HUES6 (cell line): ENCODE measurements at regions not wholly inside any gene's neighbourhood (a gene's known extent, or its start where the extent isn't known, plus 50 kb on each side); places are given as distances from the start of the nearest gene placed in this dataset.

Source experiments
- H3K27ac ChIP-seq: 2 replicates; pipeline ENCODE4 v1.7.0; 2013; ENCODE audit warnings: low read depth, mild to moderate bottlenecking, low read length, inconsistent platforms
- H3K27me3 ChIP-seq: 2 replicates; pipeline ENCODE4 v1.6.1; 2013; ENCODE audit warnings: low read length; ENCODE audit not compliant: control insufficient read depth, insufficient read depth
- H3K36me3 ChIP-seq: 2 replicates; pipeline ENCODE4 v1.6.1; 2013; ENCODE audit warnings: low read length; ENCODE audit not compliant: control insufficient read depth, insufficient read depth
- H3K4me1 ChIP-seq: 2 replicates; pipeline ENCODE4 v1.6.1; 2013; ENCODE audit warnings: low read length; ENCODE audit not compliant: control insufficient read depth, insufficient read depth
- H3K4me3 ChIP-seq: 2 replicates; pipeline ENCODE4 v1.5.1; 2013; ENCODE audit warnings: low read depth, low read length
- H3K9ac ChIP-seq: one replicate; pipeline ENCODE4 v1.6.1; 2013; ENCODE audit warnings: mild to moderate bottlenecking, low read length
- H3K9me3 ChIP-seq: 2 replicates; pipeline ENCODE4 v1.6.1; 2013; ENCODE audit warnings: low read depth, low read length; ENCODE audit not compliant: control insufficient read depth, insufficient read depth

- H3K9me3 ChIP-seq = peaks cover 28% of the 10 kb centered on the region
- H3K27me3 ChIP-seq = no peaks in the 10 kb centered on the region
- no peak overlapping the region for H3K9ac ChIP-seq
- H3K27ac ChIP-seq = no peak overlapping the region
- H3K4me1 ChIP-seq = no peaks in the 10 kb centered on the region
- H3K4me3 ChIP-seq = no peak overlapping the region
- H3K36me3 ChIP-seq = no peaks in the 10 kb centered on the region
Measured at GRCh38 chrX:40343319-40343718, 237.5 kb upstream of the ATP6AP2 start.

- Histone ChIP-seq H3K9ac (no peak overlapping the region), H3K36me3 (no peaks in the 10 kb centered on the region), H3K27ac (no peak overlapping the region), H3K4me3 (no peak overlapping the region), H3K9me3 (peaks cover 14% of the 10 kb centered on the region; the same call in 1 of the 2 replicates), H3K27me3 (no peaks in the 10 kb centered on the region), H3K4me1 (no peaks in the 10 kb centered on the region)
Measured at GRCh38 chrX:40340116-40340515, 240.7 kb upstream of the ATP6AP2 start.

- Histone ChIP-seq H3K9me3 (peaks cover 7% of the 10 kb centered on the region; the same call in 1 of the 2 replicates), H3K4me3 (no peak overlapping the region), H3K27ac (no peak overlapping the region), H3K9ac (no peak overlapping the region), H3K4me1 (no peaks in the 10 kb centered on the region), H3K36me3 (no peaks in the 10 kb centered on the region), H3K27me3 (no peaks in the 10 kb centered on the region)
Measured at GRCh38 chrX:40333344-40333743, 235.6 kb upstream of the BCOR start.

GRCh38 chrX:40331762-40332161 lies 234.0 kb upstream of the BCOR start:
- no peak overlapping the region for H3K9ac ChIP-seq
- no peak overlapping the region for H3K4me3 ChIP-seq
- H3K4me1 ChIP-seq = no peaks in the 10 kb centered on the region
- no peaks in the 10 kb centered on the region for H3K27me3 ChIP-seq
- no peak overlapping the region for H3K27ac ChIP-seq
- H3K9me3 ChIP-seq = peaks cover 7% of the 10 kb centered on the region; the same call in 1 of the 2 replicates
- no peaks in the 10 kb centered on the region for H3K36me3 ChIP-seq

- Histone ChIP-seq H3K27me3 (no peaks in the 10 kb centered on the region), H3K4me1 (no peaks in the 10 kb centered on the region), H3K9ac (no peak overlapping the region), H3K4me3 (no peak overlapping the region), H3K36me3 (no peaks in the 10 kb centered on the region), H3K9me3 (peaks cover 7% of the 10 kb centered on the region; the same call in 1 of the 2 replicates), H3K27ac (no peak overlapping the region)
Measured at GRCh38 chrX:40331353-40331752, 233.6 kb upstream of the BCOR start.

- Histone ChIP-seq H3K4me1 (no peaks in the 10 kb centered on the region), H3K27me3 (no peaks in the 10 kb centered on the region), H3K9me3 (peaks cover 9% of the 10 kb centered on the region; the same call in 1 of the 2 replicates), H3K27ac (no peak overlapping the region), H3K9ac (no peak overlapping the region), H3K4me3 (no peak overlapping the region), H3K36me3 (no peaks in the 10 kb centered on the region)
Measured at GRCh38 chrX:40329616-40330015, 231.9 kb upstream of the BCOR start.

GRCh38 chrX:40327085-40327484 lies 229.3 kb upstream of the BCOR start:
- Histone ChIP-seq H3K4me1 (no peaks in the 10 kb centered on the region), H3K9ac (no peak overlapping the region), H3K27ac (no peak overlapping the region), H3K27me3 (no peaks in the 10 kb centered on the region), H3K4me3 (no peak overlapping the region), H3K9me3 (peaks cover 3% of the 10 kb centered on the region; the same call in 1 of the 2 replicates), H3K36me3 (no peaks in the 10 kb centered on the region)

- no peak overlapping the region for H3K9ac ChIP-seq
- H3K4me3 ChIP-seq = no peak overlapping the region
- H3K36me3 ChIP-seq = no peaks in the 10 kb centered on the region
- no peaks in the 10 kb centered on the region for H3K4me1 ChIP-seq
- H3K27ac ChIP-seq = no peak overlapping the region
- peaks cover 8% of the 10 kb centered on the region for H3K9me3 ChIP-seq
- no peaks in the 10 kb centered on the region for H3K27me3 ChIP-seq
Measured at GRCh38 chrX:40326186-40326965, 228.6 kb upstream of the BCOR start.

- H3K9ac ChIP-seq = no peak overlapping the region
- no peaks in the 10 kb centered on the region for H3K4me1 ChIP-seq
- no peaks in the 10 kb centered on the region for H3K27me3 ChIP-seq
- H3K36me3 ChIP-seq = no peaks in the 10 kb centered on the region
- H3K27ac ChIP-seq = no peak overlapping the region
- H3K9me3 ChIP-seq = peaks cover 14% of the 10 kb centered on the region
- no peak overlapping the region for H3K4me3 ChIP-seq
Measured at GRCh38 chrX:40325161-40325560, 227.4 kb upstream of the BCOR start.

- H3K27me3 ChIP-seq = no peaks in the 10 kb centered on the region
- no peaks in the 10 kb centered on the region for H3K36me3 ChIP-seq
- no peak overlapping the region for H3K27ac ChIP-seq
- H3K9me3 ChIP-seq = peaks cover 14% of the 10 kb centered on the region
- no peaks in the 10 kb centered on the region for H3K4me1 ChIP-seq
- no peak overlapping the region for H3K4me3 ChIP-seq
- H3K9ac ChIP-seq = no peak overlapping the region
Measured at GRCh38 chrX:40323977-40324376, 226.2 kb upstream of the BCOR start.

- Histone ChIP-seq H3K9ac (no peak overlapping the region), H3K36me3 (no peaks in the 10 kb centered on the region), H3K27ac (no peak overlapping the region)
Measured at GRCh38 chrX:40320819-40321218, 223.1 kb upstream of the BCOR start.

More at GRCh38 chrX:40320819-40321218, 223.1 kb upstream of the BCOR start:
- H3K4me3 ChIP-seq = no peak overlapping the region
- no peaks in the 10 kb centered on the region for H3K27me3 ChIP-seq
- peaks cover 20% of the 10 kb centered on the region for H3K9me3 ChIP-seq
- H3K4me1 ChIP-seq = no peaks in the 10 kb centered on the region
